Keratinocyte (primary cell): ENCODE measurements at regions not wholly inside any gene's neighbourhood (a gene's known extent, or its start where the extent isn't known, plus 50 kb on each side); places are given as distances from the start of the nearest gene placed in this dataset.

Experiments
- DNase-seq: peaks from one replicate; pipeline ENCODE4 v3.0.0-alpha.2; 2011; ENCODE audit warnings: low read depth, missing footprints, low spot score
- FAIRE-seq: peaks from 2 replicates; lab custom pipeline; 2011; peaks lifted over from hg19 to GRCh38; lab: Jason Lieb, UNC
- H2AFZ ChIP-seq: 2 replicates; pipeline ENCODE4 v1.6.0; 2012; ENCODE audit warnings: low read length, control low read depth, inconsistent platforms; ENCODE audit not compliant: control insufficient read depth
- H3K27ac ChIP-seq: 2 replicates; pipeline ENCODE4 v1.5.1; 2011; ENCODE audit warnings: low read length; ENCODE audit not compliant: control insufficient read depth, insufficient read depth
- H3K27me3 ChIP-seq: 3 replicates; pipeline ENCODE4 v1.6.0; 2011; ENCODE audit warnings: low read length; ENCODE audit not compliant: control insufficient read depth, insufficient read depth; ENCODE audit errors: extremely low read depth
- H3K36me3 ChIP-seq, 2 experiments: 2 replicates in 1 of 2; 3 replicates in 1 of 2; pipeline ENCODE4 v1.5.1; 2011; ENCODE audit warnings: low read length in 2 of 2, mild to moderate bottlenecking in 1 of 2; ENCODE audit not compliant: control insufficient read depth in 2 of 2, insufficient read depth in 2 of 2; ENCODE audit errors: extremely low read depth in 1 of 2
- H3K4me1 ChIP-seq: 3 replicates; pipeline ENCODE4 v1.5.1; 2011; ENCODE audit warnings: low read length; ENCODE audit not compliant: control insufficient read depth, insufficient read depth; ENCODE audit errors: extremely low read depth
- H3K4me2 ChIP-seq: 3 replicates; pipeline ENCODE4 v1.6.0; 2011; ENCODE audit warnings: low read depth, low read length; ENCODE audit not compliant: control insufficient read depth, insufficient read depth; ENCODE audit errors: extremely low read depth
- H3K4me3 ChIP-seq, 3 experiments: fragments of 200-600 bp in 1 of 3; sonication (generic) in 1 of 3; 2 replicates in 2 of 3; 3 replicates in 1 of 3; pipeline ENCODE4 v1.5.1; 2011 to 2016; ENCODE audit warnings: low read length in 3 of 3, mild to moderate bottlenecking in 3 of 3, control low read depth in 2 of 3, inconsistent platforms in 1 of 3, low read depth in 1 of 3, mixed read lengths in 1 of 3, mixed run types in 1 of 3, moderate library complexity in 1 of 3; ENCODE audit not compliant: control insufficient read depth in 2 of 3, insufficient read depth in 2 of 3; ENCODE audit errors: extremely low read depth in 1 of 3
- H3K79me2 ChIP-seq: 2 replicates; pipeline ENCODE4 v1.6.0; 2012; ENCODE audit warnings: low read length; ENCODE audit not compliant: control insufficient read depth, insufficient read depth
- H3K9ac ChIP-seq: 3 replicates; pipeline ENCODE4 v1.6.0; 2011; ENCODE audit warnings: low read length; ENCODE audit not compliant: control insufficient read depth, insufficient read depth; ENCODE audit errors: extremely low read depth
- H3K9me1 ChIP-seq: 3 replicates; pipeline ENCODE4 v1.6.0; 2011; ENCODE audit warnings: low read length; ENCODE audit not compliant: control insufficient read depth, insufficient read depth; ENCODE audit errors: extremely low read depth
- H3K9me3 ChIP-seq: 2 replicates; pipeline ENCODE4 v1.5.1; 2012; ENCODE audit warnings: low read depth, low read length; ENCODE audit not compliant: control insufficient read depth
- H4K20me1 ChIP-seq: 3 replicates; pipeline ENCODE4 v1.6.0; 2011; ENCODE audit warnings: low read length; ENCODE audit not compliant: control insufficient read depth, insufficient read depth; ENCODE audit errors: extremely low read depth
- EZH2 ChIP-seq: IDR thresholded peaks from one replicate; pipeline ENCODE4 v1.6.1; 2012; ENCODE audit warnings: inconsistent platforms, mild to moderate bottlenecking, low read length, moderate library complexity
- dilution Hi-C: fragments of 300-500 bp; cut with MboI; formaldehyde crosslinking; loops from one replicate; pipeline ENCODE4 v1.7.0; 2020; ENCODE audit warnings: low sequenced_read_pairs; ENCODE audit not compliant: extremely low pct_ligation_motif_present
- TF ChIP-seq, protein P1 (sequence below), 3 experiments: IDR thresholded peaks in 1 of 3; conservative IDR thresholded peaks in 1 of 3; optimal IDR thresholded peaks in 1 of 3; 2 replicates in 2 of 3; 3 replicates in 1 of 3; pipeline versions ENCODE3 to v1.5.1; 2011; ENCODE audit warnings: low read length in 3 of 3, mild to moderate bottlenecking in 3 of 3, moderate library complexity in 2 of 3, control low read depth in 1 of 3, inconsistent platforms in 1 of 3; ENCODE audit not compliant: insufficient read depth in 2 of 3; ENCODE audit errors: extremely low read depth in 1 of 3

DNA sequence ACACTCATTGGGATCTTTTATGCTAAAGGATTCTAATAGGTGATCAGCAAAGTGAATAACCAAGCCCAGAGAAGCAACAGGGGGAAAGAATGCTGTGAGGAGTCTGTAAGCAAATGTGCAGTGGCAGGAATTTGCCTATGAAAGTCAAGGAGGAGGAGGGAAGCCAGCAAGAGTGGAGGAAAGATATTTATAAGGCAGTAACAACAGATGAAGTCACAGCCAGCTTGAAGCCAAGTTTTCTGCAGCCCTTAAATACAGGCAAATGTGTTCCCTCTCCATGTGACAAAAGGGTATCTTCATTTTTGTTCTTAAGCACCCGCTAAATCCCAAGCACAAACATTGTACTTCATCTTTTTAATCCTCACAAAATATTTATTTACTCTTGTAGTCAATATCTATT is 275.0 kb upstream of the CLNK start:
- Histone ChIP-seq H3K36me3 (no peaks in the 10 kb centered on the region), H3K4me3 (no peak overlapping the region), H3K9me3 (peaks cover 3% of the 10 kb centered on the region), H2AFZ (no peak overlapping the region), H3K27ac (no peak overlapping the region), H3K4me1 (peaks cover 4% of the 10 kb centered on the region), H3K79me2 (no peaks in the 10 kb centered on the region), H3K4me2 (no peak overlapping the region), H3K9me1 (no peaks in the 10 kb centered on the region), H4K20me1 (no peaks in the 10 kb centered on the region), H3K27me3 (no peaks in the 10 kb centered on the region), H3K9ac (no peak overlapping the region)
- FAIRE-seq: no peak
- DNase-seq: no peak
- dilution Hi-C loops: no loop called here
- no peak for TF ChIP-seq EZH2
- TF ChIP-seq, protein P1, sequence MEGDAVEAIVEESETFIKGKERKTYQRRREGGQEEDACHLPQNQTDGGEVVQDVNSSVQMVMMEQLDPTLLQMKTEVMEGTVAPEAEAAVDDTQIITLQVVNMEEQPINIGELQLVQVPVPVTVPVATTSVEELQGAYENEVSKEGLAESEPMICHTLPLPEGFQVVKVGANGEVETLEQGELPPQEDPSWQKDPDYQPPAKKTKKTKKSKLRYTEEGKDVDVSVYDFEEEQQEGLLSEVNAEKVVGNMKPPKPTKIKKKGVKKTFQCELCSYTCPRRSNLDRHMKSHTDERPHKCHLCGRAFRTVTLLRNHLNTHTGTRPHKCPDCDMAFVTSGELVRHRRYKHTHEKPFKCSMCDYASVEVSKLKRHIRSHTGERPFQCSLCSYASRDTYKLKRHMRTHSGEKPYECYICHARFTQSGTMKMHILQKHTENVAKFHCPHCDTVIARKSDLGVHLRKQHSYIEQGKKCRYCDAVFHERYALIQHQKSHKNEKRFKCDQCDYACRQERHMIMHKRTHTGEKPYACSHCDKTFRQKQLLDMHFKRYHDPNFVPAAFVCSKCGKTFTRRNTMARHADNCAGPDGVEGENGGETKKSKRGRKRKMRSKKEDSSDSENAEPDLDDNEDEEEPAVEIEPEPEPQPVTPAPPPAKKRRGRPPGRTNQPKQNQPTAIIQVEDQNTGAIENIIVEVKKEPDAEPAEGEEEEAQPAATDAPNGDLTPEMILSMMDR (optimal IDR thresholded peaks at IDR 0.05 in 1 of 3, IDR thresholded peaks at IDR 0.05 in 1 of 3, conservative IDR thresholded peaks at IDR 0.05 in 1 of 3; ENCODE audit: extremely low read depth in 1 of 3, insufficient read depth in 2 of 3, low read length in 3 of 3): no peak

- H3K9me1 ChIP-seq: no peaks in the 10 kb centered on the region
- DNase-seq (no peak), FAIRE-seq (no peak)
- H3K4me1 ChIP-seq: peaks cover 8% of the 10 kb centered on the region
- no peak overlapping the region for H3K27ac ChIP-seq
- TF ChIP-seq, protein P1 (optimal IDR thresholded peaks at IDR 0.05 in 1 of 3, IDR thresholded peaks at IDR 0.05 in 1 of 3, conservative IDR thresholded peaks at IDR 0.05 in 1 of 3; ENCODE audit: extremely low read depth in 1 of 3, insufficient read depth in 2 of 3, low read length in 3 of 3): no peak
- no peak for TF ChIP-seq EZH2
- dilution Hi-C loops: no loop called here
- no peak overlapping the region for H3K9ac ChIP-seq
- no peak overlapping the region for H3K4me2 ChIP-seq
- no peak overlapping the region for H2AFZ ChIP-seq
- no peaks in the 10 kb centered on the region for H3K36me3 ChIP-seq
- H3K79me2 ChIP-seq: no peaks in the 10 kb centered on the region
- H3K9me3 ChIP-seq: no peaks in the 10 kb centered on the region
- no peaks in the 10 kb centered on the region for H3K27me3 ChIP-seq
- no peaks in the 10 kb centered on the region for H4K20me1 ChIP-seq
- no peak overlapping the region for H3K4me3 ChIP-seq
Observed at GRCh38 chr4:10958226-10958856, 273.8 kb upstream of the CLNK start.
